HCT116 (cell line): ENCODE measurements at regions not wholly inside any gene's neighbourhood (a gene's known extent, or its start where the extent isn't known, plus 50 kb on each side); places are given as distances from the start of the nearest gene placed in this dataset.

Experiments
- POLR2A ChIP-seq: IDR thresholded peaks from 2 replicates; pipeline ENCODE4 v1.7.0; 2011; ENCODE audit warnings: borderline replicate concordance; ENCODE audit not compliant: insufficient read depth, insufficient read length; ENCODE audit errors: extremely low read depth
- TF ChIP-seq, protein P1 (sequence below), 3 experiments: fragments of 200-600 bp in 1 of 3; sonication (generic) in 1 of 3; IDR thresholded peaks in 2 of 3; conservative IDR thresholded peaks in 1 of 3; 2 replicates each; pipeline ENCODE4 v1.5.1; 2012 to 2017; ENCODE audit warnings: low read depth in 2 of 3, low read length in 2 of 3, antibody characterized with exemption in 1 of 3, borderline replicate concordance in 1 of 3, control low read depth in 1 of 3, mild to moderate bottlenecking in 1 of 3, mixed read lengths in 1 of 3, mixed run types in 1 of 3, moderate library complexity in 1 of 3; ENCODE audit not compliant: insufficient read depth in 1 of 3

DNA sequence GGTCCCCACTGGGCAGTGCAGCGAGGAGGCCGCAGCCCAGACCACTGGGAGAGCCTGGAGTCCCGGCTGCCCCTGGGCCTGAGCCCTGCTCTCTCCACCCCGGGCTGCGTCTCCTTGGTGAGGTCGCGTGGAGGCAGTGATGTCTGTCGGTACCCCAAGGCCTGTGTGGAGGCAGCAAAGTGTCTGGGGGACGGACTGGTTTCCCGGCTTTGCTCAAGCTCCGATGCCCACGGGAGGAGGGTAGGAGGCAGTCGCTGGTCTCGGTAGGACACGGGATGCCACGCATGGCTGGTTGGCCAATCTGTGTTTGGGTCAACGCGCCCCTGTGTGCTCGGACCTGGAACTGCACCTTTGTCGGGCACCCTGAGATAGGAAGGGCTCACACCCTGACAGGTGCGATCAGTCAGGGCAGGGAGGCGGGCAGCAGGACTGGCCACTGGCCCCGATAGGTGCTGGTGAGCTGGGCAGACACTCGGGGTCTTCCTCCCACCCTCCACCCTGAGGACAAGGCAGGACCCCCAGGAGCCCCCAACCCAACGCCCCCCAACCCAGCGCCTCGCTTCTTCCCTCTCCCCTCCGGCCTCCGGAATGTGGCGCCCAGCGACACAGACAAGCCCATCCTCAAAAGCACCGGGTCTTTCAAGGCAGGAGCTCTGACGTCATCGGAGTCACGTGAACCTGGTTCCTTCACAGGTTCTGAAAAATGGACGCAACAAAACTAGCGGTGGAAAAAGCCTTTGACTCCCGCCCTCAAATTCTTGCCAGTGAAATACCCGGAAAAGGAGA is 288.6 kb downstream of the NDUFA10 start:
- TF ChIP-seq, protein P1, sequence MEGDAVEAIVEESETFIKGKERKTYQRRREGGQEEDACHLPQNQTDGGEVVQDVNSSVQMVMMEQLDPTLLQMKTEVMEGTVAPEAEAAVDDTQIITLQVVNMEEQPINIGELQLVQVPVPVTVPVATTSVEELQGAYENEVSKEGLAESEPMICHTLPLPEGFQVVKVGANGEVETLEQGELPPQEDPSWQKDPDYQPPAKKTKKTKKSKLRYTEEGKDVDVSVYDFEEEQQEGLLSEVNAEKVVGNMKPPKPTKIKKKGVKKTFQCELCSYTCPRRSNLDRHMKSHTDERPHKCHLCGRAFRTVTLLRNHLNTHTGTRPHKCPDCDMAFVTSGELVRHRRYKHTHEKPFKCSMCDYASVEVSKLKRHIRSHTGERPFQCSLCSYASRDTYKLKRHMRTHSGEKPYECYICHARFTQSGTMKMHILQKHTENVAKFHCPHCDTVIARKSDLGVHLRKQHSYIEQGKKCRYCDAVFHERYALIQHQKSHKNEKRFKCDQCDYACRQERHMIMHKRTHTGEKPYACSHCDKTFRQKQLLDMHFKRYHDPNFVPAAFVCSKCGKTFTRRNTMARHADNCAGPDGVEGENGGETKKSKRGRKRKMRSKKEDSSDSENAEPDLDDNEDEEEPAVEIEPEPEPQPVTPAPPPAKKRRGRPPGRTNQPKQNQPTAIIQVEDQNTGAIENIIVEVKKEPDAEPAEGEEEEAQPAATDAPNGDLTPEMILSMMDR (IDR thresholded peaks at IDR 0.05 in 2 of 3, conservative IDR thresholded peaks at IDR 0.05 in 1 of 3; ENCODE audit: borderline replicate concordance in 1 of 3, insufficient read depth in 1 of 3, low read depth in 2 of 3, low read length in 2 of 3), result peak in 2 of 3 experiments; percentile 25 to 33; a peak in 4 of 6 replicates
- TF ChIP-seq POLR2A, result no peak
